ENCODE measurements at regions not wholly inside any gene's neighbourhood (a gene's known extent, or its start where the extent isn't known, plus 50 kb on each side); places are given as distances from the start of the nearest gene placed in this dataset.
A peak's percentile ranks its signal among the peaks of the same experiment; 100 is the strongest.

DNA sequence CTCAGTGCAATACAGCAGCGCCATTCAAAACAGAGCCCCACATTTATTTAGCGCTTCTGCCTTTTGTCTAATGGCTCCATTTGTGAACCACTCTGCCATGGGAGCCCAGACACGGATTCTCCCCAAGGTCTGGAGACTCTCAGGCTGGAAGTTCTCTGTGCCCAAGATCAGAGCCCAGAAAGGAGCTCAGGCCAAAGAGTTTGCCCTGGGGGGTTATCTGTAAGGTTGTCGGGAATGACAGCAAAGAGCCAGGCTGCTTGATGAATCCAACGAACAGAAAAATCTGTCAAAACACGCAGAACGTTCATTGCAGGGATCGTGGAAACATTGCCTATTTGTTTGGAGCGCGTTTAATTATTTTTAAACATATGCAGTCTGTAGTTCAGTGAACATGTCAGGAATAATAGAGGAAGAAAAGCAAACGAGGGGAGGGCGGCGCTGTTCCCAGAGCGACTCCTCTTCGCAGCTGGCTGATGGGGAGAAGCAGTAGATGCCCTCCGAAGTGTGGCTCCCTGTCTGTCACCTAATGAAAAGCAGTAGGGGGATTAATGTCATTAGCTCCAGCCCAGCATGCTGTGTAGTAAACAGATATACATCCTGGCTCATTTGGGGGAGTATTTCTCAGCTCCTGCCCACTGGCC is 464.9 kb upstream of the MPDZ start:
- DNase-seq: no peak

DNA sequence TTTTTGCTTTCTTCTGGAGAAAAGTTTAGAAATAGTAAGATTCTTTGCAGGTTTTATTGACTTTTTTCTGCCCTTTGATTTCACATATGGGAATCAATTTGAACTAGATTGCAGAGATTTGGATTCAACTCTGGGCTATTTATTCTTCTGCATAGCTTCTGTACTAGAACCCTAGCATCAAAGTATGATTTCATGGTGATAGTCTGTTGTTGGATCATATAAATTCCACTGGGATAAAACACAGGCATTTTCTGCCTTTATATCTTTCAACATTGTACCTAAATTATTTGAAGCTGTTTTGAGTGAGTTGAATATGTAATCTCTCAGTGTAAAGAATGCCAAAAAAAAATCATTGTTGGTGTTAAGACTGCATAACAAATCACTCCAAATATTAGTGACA is 458.4 kb upstream of the MPDZ start:
- no peak for DNase-seq

DNA sequence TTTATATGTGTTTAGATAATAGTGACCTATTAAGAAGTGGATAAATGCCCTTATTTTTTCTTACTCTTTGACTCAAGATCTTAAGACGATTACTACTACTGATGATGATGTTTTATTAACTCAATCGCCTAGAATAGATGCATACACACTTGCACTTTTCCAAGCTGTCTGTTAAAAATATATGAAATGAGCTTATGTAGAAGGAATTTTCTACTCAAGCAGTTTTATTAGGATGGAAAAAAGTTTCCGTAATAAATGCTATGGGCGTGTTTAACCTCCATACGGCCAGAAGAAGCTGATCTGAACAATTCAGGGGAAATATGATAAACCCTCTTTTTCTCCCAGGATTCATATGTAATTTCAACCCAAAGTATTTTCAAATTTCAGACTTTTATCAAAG is 455.7 kb upstream of the MPDZ start:
- no peak for DNase-seq

DNA sequence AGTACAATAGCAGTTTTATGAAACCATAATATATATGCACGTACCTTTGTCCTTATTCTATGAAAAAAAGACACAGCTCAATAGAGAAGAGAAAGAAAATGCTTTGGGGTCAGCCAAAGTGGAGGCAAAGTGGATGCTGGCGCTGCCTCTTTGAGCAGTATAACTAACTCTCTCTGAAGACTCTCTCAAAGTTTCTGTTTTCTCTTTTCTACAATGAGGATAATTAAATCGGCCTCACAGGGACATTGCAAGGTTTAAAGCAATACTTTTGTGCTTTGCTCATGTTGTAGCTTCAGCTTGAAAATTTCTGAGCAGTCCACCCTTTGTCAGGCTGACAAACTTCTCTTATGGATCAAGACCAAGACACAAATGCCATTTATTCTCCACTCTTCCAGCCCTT is 455.1 kb upstream of the MPDZ start:
- peak; percentile 69 for DNase-seq

DNA sequence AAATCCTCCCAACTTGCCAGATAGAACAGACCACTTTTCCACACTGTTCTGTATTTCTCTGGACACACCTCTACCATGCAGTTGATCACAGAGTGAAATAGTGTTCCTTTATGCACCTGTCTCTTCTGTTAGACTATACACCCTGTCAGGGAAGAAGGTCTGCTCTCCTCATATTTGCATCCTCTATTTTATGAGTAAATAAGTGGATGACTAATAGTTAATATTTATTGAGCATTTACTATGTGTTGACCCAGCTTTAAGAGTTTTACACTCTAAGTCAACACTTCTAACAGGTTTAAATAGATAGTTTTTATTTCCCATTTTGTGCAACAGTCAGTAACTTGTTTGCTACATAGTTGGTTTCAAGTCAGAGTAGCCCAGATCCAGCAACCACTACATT is 452.8 kb upstream of the MPDZ start:
- DNase-seq: no peak

DNA sequence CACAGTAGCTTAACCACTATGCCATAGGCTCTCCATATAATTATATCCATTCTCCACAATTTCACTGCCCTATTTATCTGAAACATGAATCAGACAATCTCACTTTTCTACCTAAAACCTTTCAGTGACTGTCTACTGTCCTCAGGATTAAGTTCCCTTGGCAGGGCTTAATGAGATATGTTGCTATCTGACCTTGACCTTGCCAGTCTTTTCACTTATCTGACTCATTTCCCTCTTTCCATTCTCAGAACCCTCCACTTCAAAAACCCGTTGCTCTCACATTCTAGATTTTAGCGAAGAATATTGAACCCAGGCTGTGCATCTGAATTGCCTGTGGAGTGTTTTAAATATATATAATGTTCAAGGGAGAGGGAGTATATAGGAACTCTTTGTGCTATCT is 452.1 kb upstream of the MPDZ start:
- DNase-seq: no peak

DNA sequence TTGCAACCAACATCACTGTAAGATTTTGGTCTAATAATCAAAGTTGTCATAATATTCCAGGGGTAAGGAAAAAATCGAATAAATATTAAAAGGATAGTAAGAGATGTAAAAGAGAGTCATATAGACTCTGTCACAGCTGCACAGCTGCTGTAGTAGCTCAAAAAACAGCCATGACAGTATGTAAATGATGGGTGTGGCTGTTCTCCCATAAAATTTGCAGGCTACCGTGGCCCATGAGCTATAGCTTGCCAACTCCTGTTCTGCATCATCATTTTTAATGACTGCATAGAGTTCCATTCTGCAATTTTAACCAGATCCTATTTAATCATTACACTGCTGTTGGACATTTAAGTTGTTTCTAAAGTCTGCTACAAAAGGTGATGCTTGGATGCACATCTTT is 450.5 kb upstream of the MPDZ start:
- DNase-seq: no peak

DNA sequence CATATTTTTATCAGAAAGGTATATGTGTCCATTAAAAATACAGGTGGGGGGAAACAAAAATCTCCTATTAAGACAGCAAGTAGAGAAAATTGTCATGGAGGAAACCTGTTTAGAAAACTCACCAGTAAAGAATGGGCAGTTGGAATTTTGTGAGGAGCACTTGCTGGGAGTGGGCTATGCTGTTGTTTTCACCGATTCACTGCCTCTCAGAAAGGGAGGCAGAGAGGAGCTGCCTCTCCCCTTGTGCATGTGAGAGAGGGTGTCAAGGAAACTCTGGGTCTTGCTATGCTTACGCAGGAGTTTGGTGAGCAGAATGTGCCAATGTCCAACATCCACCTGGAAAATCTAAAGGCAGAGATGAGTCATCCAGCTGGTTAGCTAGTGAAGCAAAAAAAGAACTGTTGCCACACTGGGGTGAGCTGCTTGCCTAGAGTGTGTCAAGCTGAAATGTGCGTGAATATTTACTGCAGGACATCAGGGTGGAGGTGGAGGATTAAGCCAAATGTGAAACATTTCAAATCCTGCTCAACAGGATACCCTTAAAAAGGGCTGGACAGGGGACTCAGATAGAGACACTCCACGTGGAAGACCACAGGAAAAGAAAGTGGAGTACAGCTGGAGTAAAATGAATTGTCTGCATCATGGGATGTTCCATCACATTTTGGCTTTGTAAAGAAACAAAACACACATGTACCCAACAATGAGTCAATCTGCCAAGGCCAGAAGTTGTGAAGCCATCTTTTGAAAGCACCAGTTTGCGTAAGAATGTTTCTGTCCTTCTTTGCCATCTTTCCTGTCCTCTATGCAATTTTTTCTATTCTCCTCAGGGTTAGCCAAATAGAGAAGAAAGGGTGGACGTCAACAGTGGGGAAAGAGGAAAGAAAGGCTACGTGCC is 449.7 kb upstream of the MPDZ start:
- peak; percentile 49 for DNase-seq

DNA sequence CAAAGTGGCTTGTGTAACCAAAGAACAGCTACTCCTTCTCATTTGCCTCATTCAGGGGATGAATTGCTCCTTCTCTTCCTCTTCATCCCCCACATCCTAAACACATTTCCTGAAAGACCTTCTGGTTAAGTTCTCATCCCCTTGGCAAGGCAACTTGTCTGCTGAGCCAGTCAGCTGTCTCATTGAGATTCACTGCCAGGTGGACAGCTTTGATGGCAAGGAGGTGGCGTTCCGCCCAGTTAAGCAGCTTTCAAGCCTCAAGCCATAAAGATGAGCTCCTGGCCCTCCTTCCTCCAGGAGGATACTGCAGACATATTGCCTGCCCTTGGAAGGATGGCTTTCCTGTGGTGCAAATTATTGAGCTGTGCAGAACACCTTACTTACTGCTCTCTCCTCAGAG is 448.6 kb upstream of the MPDZ start:
- DNase-seq: peak; percentile 85

DNA sequence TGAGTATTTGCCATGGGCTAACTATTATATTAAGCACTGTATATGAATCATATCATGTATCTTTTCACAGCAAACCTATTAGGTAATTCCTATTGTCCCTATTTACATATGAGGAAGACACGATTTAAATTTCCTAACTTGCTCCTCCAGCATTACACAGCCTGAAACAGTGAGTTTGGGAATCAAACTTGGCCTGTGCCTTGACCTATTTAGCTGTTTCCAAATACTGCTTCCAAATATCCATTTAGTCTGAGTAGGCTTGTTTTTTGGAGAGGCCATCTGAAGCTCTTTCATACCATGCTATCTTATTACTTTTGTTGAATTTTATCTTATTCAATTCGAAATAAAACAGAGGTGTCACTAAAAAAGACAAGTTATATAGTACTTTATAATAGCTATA is 447.3 kb upstream of the MPDZ start:
- no peak for DNase-seq

DNA sequence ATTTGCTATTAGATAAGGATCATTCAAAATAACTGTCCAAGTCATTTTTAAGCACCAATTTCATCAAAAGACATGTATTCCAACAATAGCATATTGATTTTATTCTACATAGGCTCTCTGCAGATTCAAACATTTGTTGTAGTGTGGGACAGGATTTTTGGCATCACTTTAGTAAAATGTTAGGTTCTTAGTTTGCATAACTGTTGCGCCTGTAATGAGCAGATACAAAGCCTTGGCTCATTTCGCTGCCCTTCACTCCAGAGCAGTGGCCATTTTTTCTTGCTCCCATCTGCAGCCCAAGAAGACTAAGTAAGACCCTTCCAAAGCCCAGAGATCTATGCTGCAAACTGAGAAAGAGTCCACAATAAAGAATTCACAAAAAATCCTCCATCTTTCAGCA is 446.0 kb upstream of the MPDZ start:
- no peak for DNase-seq

DNA sequence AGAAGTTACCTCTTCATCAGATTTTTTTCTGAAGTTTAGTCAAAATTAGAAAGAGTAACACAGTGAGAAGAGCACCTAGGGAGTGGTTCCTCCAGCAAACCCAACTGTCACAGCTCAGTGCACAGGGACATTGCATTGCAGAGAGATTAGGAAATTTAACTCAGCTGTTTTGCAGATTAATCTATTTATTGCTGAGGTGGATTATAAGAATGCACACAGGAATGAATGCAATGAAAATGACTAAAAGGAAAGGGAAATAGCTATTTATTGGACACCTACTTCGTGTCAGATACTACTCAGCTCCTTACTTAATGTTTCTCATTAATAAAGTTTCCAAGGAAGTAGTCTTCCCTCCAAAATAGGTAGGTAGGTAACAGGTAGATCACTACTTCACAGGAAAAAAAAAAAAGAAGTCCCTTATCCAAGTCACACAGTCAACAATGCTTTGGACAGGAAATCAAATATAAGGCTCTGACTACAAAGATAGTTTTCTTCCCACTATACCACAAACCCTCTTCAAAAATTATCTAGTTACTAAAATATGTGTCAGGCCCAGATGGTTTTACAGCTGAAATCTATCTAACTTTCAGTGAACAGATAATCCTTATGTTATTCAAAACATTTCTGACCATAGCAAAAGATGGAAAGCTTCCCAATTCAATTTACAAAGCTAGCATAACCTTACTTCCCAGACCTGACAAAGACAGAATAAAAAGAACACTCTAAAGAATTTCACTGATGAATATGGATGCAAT is 442.2 kb upstream of the MPDZ start:
- DNase-seq: no peak

DNA sequence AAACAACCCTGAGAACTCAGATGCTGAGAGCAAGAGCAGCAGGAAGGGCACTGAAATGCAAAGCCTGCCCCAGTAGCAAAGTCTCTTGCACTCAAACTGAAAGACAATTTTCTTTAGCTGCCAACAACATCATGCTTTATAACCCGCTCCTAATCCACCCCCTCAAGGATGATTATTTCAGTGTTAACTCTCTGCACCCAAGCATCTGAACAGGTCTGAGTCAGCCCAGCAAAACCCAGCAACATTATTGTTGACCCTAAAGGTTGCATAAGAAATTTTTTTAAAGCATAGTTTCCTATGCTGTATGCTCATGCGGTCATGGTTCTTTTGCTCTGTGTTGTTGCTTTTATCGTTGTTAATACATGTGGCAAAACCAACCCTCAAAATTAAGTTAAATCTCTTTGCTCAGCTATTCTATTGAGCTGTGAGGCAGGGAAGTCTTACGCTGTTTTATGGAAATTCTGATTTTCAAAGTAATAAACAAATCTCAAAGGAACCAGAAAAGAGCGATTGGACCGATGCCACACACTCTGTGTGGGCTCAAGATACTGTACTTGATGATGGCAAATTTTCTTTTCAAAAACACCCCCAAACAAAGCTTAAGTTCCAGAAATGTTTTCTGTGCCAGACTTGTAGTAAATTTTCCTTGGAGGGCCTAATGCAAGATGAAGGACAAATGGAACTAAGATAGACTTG is 440.6 kb upstream of the MPDZ start:
- no peak for DNase-seq

DNA sequence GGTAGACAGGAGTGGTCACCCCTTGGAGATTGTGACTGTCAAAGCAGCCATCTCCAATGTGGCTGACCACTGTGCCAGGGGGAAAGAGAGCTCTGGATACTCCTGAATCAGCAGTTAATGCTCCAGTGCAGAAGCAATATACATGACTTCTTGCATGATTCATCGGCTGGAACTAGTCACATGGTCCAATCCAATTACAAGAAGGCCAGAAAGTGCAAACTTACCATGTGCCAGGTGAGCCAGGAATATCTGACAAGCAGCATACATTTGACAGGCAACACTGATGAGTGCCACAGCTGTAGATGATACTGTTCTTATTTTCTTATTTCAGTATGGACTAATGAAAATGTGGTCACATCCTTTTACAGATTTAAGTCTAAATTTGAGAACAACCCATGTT is 440.0 kb upstream of the MPDZ start:
- DNase-seq: no peak

DNA sequence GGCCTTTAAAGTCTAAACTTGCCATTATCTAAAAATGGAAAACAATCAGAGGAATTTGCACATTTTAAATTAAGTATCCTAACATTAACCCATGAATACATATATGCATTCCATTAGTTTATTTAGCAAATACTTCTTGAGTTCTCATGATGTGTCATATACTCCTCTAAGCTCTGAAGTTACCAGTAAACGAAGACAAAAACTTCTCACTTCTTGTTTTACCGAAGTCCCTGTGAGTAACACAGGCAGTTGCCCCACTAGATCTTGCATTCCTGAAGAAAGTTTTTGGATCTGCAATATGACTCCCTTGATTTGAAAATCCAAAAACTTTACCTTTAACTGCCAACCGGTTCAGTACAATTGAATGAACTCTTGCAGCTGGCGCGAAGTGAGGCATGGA is 439.0 kb upstream of the MPDZ start:
- no peak for DNase-seq

DNA sequence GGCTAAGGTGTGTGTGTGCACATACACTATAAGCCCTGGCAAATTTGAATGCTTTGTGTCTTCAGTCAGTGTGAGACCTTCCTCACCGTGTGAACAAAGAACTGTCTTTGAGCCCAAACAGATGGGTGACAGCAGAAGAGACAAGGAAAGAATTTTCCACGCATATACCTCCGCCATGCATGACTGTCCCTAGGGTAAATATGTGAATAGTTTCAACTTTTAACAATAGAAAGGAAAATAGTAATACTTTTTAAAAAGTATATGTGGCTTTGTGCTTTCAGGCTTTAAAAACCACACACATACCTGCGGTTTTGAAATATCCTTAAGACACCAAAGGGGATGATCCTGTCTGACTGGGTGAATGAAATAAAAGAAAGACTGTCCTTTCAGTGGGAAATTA is 438.6 kb upstream of the MPDZ start:
- no peak for DNase-seq

DNA sequence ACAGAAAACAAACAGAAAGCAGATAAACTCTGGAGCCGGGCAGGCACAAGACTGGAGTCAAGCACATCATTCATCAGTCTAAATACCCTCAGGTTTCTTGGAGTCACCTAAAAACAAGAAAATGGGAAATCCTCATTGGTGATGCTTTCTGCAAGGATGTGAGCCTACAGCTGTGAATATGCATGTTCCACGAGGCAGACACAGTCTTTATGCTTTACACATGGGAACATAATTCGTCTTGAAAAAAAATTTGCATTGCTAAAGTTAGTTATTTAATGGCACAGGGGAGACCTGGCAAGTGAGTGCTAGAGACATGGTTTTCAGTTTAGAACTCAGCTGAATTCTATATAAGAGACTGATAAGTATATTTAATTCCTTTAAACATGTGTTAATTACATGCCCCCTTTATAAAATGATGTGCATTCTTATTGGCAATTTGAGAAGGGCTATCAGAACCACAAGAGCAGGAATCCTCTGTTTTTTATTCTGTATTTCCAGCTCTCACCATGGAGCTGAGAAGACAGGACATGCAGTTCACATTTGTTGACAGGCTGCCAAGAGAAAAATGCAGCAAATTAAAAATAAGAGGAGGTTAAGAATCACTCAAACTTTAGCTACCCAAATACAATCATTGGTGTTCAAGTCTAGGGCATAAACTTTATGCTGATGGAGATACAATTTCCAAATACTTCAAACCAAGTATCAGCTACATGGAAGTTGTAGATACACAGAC is 438.0 kb upstream of the MPDZ start:
- no peak for DNase-seq

DNA sequence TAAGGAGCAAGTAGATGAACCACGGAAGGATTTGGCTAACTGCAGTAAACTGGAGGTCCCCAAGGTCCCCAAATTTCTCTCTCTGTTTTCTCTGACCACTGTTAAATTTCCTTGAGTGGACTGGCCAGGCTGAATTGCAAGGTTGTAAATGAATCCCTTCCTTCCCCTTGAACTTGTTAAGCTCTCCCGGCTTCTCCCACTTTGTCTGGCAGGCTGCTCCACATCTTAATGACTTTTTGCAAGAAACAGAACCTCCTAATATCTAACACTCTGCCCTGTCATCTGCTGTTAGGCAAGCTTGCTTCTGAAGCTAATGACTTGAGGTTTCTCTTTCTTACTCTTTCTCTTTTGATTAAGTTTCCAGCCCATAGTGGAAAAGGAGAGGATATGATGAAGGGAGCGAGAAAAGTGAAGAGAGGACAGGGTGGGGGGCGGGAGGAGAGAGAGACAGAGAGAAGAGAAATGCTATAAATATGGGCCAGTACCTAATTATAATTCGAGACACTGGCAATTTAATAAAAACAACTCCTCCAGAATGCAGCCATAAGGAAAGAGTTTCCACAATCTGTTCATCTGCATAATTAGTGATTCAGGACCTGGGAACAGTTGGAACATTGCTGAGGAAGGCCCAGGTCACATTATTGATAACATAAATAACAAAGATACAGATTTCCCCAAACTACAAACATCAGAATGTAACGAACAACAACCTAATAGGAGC is 437.3 kb upstream of the MPDZ start:
- DNase-seq: no peak

DNA sequence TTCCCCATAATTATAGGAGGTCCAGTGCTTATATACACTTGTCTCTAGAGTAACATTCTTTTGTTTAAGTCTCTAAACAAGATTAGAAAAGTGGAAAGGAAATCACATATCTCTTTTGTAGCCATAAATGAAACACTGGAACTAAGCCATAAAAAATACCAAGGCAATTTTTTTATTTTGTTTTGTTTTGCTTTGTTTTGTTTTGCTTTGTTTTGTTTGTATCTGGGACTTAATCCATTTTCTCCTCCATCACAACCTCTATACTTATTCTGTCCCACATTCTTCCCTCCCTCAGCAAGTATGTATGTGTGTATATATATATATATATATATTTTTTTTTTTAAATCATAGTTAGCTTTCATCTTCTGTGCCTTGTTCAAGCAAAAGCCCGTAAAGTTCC is 436.6 kb upstream of the MPDZ start:
- no peak for DNase-seq

DNA sequence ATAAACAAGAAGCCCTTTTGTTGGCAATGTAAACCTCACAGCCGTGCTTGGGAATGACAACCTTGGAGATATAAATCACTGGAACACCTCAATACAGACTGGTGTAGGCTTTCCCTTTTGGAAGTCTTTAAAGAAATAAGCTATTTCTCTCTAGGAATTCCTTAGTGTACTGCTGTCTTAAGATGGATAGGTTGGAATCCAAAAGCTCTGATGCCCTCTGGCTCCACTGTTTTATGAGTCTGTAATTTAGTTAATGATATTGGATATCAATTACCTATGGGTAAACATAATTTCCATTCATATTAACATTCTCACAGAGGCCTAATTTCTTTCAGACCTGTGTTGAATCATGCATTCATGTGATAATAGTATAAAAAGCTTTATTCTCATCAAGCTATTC is 435.9 kb upstream of the MPDZ start:
- no peak for DNase-seq

DNA sequence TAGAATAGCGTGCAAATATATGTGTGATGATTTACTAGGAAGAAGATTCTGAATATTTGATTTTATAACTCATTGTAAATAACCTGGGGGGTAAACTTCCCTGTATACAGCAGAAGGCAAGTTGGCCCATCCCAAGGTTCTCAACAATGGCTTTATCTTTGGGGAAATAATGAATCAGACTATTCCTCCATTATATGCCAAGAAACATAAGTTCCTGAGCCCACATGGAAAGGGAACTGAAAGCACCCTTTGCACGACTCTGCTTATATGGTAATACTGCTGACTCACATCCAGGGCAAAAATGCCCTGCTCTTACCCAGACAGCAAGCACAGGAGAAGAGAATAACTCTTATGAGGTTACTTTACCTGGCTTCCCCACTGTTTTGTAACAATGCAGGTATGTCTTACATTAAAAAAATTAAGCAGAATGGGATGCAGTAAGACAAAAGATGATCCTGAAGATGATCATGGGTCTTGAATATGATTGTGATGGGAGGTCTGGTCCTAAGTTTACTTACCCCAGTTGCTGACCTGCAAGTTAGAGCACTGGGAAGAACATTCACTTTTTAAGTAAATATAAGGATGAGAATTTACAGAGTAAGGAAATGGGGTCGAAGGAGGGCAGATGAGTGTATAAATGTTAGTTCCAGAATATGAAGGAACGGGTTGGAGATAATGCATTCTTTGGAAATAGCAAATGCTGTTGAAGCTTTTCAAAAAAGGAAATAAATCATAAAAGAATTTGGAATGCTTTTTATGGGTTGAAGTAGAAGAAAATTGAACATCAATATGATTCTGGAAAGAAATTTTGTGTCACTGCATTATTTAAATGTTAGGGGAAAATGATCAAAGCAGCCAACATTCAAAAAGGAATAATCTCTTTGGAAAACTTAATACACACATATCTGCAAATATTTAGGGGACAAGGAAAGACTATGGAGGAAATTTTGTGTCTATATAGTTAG is 428.4 kb upstream of the MPDZ start:
- DNase-seq: no peak
